ENCODE measurements at regions not wholly inside any gene's neighbourhood (a gene's known extent, or its start where the extent isn't known, plus 50 kb on each side); places are given as distances from the start of the nearest gene placed in this dataset.

GRCh38 chr20:21933526-21933925, 228.1 kb downstream of the PAX1 start:
- TF ChIP-seq MAX (CRISPR knock-in tag; IDR thresholded peaks at IDR 0.05) (no peak), CTCF (IDR thresholded peaks at IDR 0.05) (no peak), TP53 (CRISPR knock-in tag; IDR thresholded peaks at IDR 0.05) (no peak), SP1 (CRISPR knock-in tag; conservative IDR thresholded peaks at IDR 0.05) (no peak), MLX (CRISPR knock-in tag; IDR thresholded peaks at IDR 0.05) (no peak), NR3C1 (CRISPR knock-in tag; conservative IDR thresholded peaks at IDR 0.05; ENCODE audit: low read depth) (no peak), ATF1 (CRISPR knock-in tag; IDR thresholded peaks at IDR 0.05) (no peak), ZMAT4 (CRISPR knock-in tag; IDR thresholded peaks at IDR 0.05) (no peak), ZBTB21 (CRISPR knock-in tag; IDR thresholded peaks at IDR 0.05; ENCODE audit: borderline replicate concordance) (no peak), USF2 (CRISPR knock-in tag; IDR thresholded peaks at IDR 0.05) (no peak), ZSCAN18 (CRISPR knock-in tag; IDR thresholded peaks at IDR 0.05) (no peak), ATF6 (CRISPR knock-in tag; IDR thresholded peaks at IDR 0.05) (no peak), FOXJ3 (CRISPR knock-in tag; IDR thresholded peaks at IDR 0.05; ENCODE audit: borderline replicate concordance) (no peak), MYBL2 (CRISPR knock-in tag; IDR thresholded peaks at IDR 0.05) (no peak)
